IMR-90 (cell line): ENCODE measurements at regions not wholly inside any gene's neighbourhood (a gene's known extent, or its start where the extent isn't known, plus 50 kb on each side); places are given as distances from the start of the nearest gene placed in this dataset.

ENCODE experiments used
- ATAC-seq: fragments of 200-7000 bp; cut with Tn5 transposase; 2 replicates; pipeline ENCODE4 v1.9.1; 2020; ENCODE audit warnings: low read depth, mild to moderate bottlenecking, moderate library complexity
- BruUV-seq: library from RNA; stranded (reverse); fragments of 400-500 nt; replicated peaks from 2 replicates; lab custom pipeline; 2021; lab: Mats Ljungman, UMichigan
- CTCF ChIA-PET: fragments of 300-600 bp; formaldehyde crosslinking; extraction: SDS; loops from one replicate; lab custom pipeline; 2021; ENCODE audit warnings: antibody characterized with exemption; lab: Yijun Ruan, JAX
- POLR2A ChIA-PET: fragments of 300-600 bp; sonication (Branson Sonifier 250); formaldehyde crosslinking; loops from one replicate; lab custom pipeline; 2022; ENCODE audit warnings: antibody characterized with exemption; ENCODE audit not compliant: unreplicated experiment; lab: Charles Lee
- DNase-seq: peaks from one replicate; pipeline ENCODE4 v3.0.0; 2013
- H2AFZ ChIP-seq: replicated peaks from 2 replicates; pipeline ENCODE3; 2013; ENCODE audit warnings: low read length, mild to moderate bottlenecking; ENCODE audit not compliant: poor library complexity
- H2AK5ac ChIP-seq: 2 replicates; pipeline ENCODE4 v1.6.1; 2013; ENCODE audit warnings: low read depth, low read length, inconsistent platforms
- H2AK9ac ChIP-seq: replicated peaks from 2 replicates; pipeline ENCODE3; 2013; ENCODE audit warnings: mild to moderate bottlenecking, low read depth, low read length, moderate library complexity; ENCODE audit not compliant: poor library complexity
- H2BK120ac ChIP-seq: 2 replicates; pipeline ENCODE4 v1.6.1; 2013; ENCODE audit warnings: low read depth, low read length, inconsistent platforms
- H2BK15ac ChIP-seq: 3 replicates; pipeline ENCODE4 v1.6.1; 2013; ENCODE audit warnings: low read depth, low read length, inconsistent platforms
- H2BK20ac ChIP-seq: 2 replicates; pipeline ENCODE4 v1.6.1; 2013; ENCODE audit warnings: low read depth, mild to moderate bottlenecking, inconsistent platforms, low read length, moderate library complexity
- H2BK5ac ChIP-seq: 2 replicates; pipeline ENCODE4 v1.6.1; 2013; ENCODE audit warnings: mild to moderate bottlenecking, low read depth, low read length, inconsistent platforms; ENCODE audit not compliant: poor library complexity, severe bottlenecking
- H3K14ac ChIP-seq: replicated peaks from 2 replicates; pipeline ENCODE4 v1.6.1; 2013; ENCODE audit warnings: low read depth, low read length, inconsistent platforms
- H3K18ac ChIP-seq: 2 replicates; pipeline ENCODE4 v1.6.1; 2013; ENCODE audit warnings: low read depth, low read length, control low read depth
- H3K23ac ChIP-seq: 2 replicates; pipeline ENCODE4 v1.6.1; 2013; ENCODE audit warnings: low read depth, low read length, inconsistent platforms
- H3K27ac ChIP-seq: 2 replicates; pipeline ENCODE4 v1.5.1; 2013; ENCODE audit warnings: mild to moderate bottlenecking, control low read depth, low read length; ENCODE audit not compliant: insufficient read depth
- H3K27me3 ChIP-seq: 2 replicates; pipeline ENCODE4 v1.6.1; 2013; ENCODE audit warnings: low read length; ENCODE audit not compliant: control insufficient read depth, insufficient read depth
- H3K36me3 ChIP-seq: 2 replicates; pipeline ENCODE4 v1.6.1; 2013; ENCODE audit warnings: low read length, mixed read lengths; ENCODE audit not compliant: control insufficient read depth, insufficient read depth
- H3K4ac ChIP-seq: 2 replicates; pipeline ENCODE4 v1.6.1; 2013; ENCODE audit warnings: low read depth, low read length, inconsistent platforms
- H3K4me1 ChIP-seq: 2 replicates; pipeline ENCODE4 v1.6.1; 2013; ENCODE audit warnings: low read length, mixed read lengths; ENCODE audit not compliant: control insufficient read depth, insufficient read depth
- H3K4me2 ChIP-seq: 2 replicates; pipeline ENCODE4 v1.6.1; 2013; ENCODE audit warnings: low read depth, mild to moderate bottlenecking, control low read depth, low read length, moderate library complexity
- H3K4me3 ChIP-seq: 2 replicates; pipeline ENCODE4 v1.5.1; 2013; ENCODE audit warnings: low read depth, mild to moderate bottlenecking, control low read depth, low read length, moderate library complexity; ENCODE audit not compliant: insufficient read depth
- H3K56ac ChIP-seq: 2 replicates; pipeline ENCODE4 v1.6.1; 2013; ENCODE audit warnings: low read length, inconsistent platforms; ENCODE audit not compliant: insufficient read depth; ENCODE audit errors: extremely low read depth
- H3K79me1 ChIP-seq, 2 experiments: 2 replicates each; pipeline ENCODE4 v1.6.1; 2013; ENCODE audit warnings: low read length in 2 of 2, inconsistent platforms in 1 of 2, low read depth in 1 of 2
- H3K9ac ChIP-seq: 2 replicates; pipeline ENCODE4 v1.6.1; 2013; ENCODE audit warnings: low read depth, low read length, control low read depth
- H3K9me1 ChIP-seq: 2 replicates; pipeline ENCODE4 v1.6.1; 2013; ENCODE audit warnings: low read length, inconsistent platforms; ENCODE audit not compliant: insufficient read depth
- H3K9me3 ChIP-seq: 2 replicates; pipeline ENCODE4 v1.6.1; 2013; ENCODE audit warnings: low read length; ENCODE audit not compliant: control insufficient read depth, insufficient read depth
- H4K20me1 ChIP-seq: 2 replicates; pipeline ENCODE4 v1.6.1; 2013; ENCODE audit warnings: low read length, inconsistent platforms; ENCODE audit not compliant: insufficient read depth
- H4K5ac ChIP-seq: 2 replicates; pipeline ENCODE4 v1.6.1; 2013; ENCODE audit warnings: mild to moderate bottlenecking, low read depth, low read length, control low read depth
- H4K8ac ChIP-seq, 2 experiments: 2 replicates each; pipeline ENCODE4 v1.6.1; 2013; ENCODE audit warnings: low read depth in 2 of 2, low read length in 2 of 2, control low read depth in 1 of 2, inconsistent platforms in 1 of 2
- H4K91ac ChIP-seq: 2 replicates; pipeline ENCODE4 v1.6.1; 2013; ENCODE audit warnings: low read depth, low read length, inconsistent platforms; ENCODE audit not compliant: insufficient read depth
- BHLHE40 ChIP-seq: fragments of 150-350 bp; IDR thresholded peaks from 2 replicates; pipeline ENCODE4 v1.6.1; 2016; ENCODE audit warnings: mild to moderate bottlenecking, low read depth, low read length
- CEBPB ChIP-seq: IDR thresholded peaks from 2 replicates; pipeline ENCODE4 v1.6.1; 2012; ENCODE audit warnings: low read depth, low read length, improper control_type of control experiment
- CHD1 ChIP-seq: IDR thresholded peaks from 2 replicates; pipeline ENCODE4 v1.6.1; 2012; ENCODE audit warnings: low read depth, low read length, improper control_type of control experiment
- CTCF ChIP-seq: conservative IDR thresholded peaks from 2 replicates; pipeline ENCODE4 v1.5.1; 2012; ENCODE audit warnings: mild to moderate bottlenecking, low read depth, low read length, improper control_type of control experiment
- FOS ChIP-seq: fragments of 150-350 bp; IDR thresholded peaks from 2 replicates; pipeline ENCODE4 v1.6.1; 2016; ENCODE audit warnings: low read depth, low read length
- MAFK ChIP-seq: IDR thresholded peaks from 2 replicates; pipeline ENCODE4 v1.6.1; 2012; ENCODE audit warnings: low read depth, low read length, improper control_type of control experiment
- MAZ ChIP-seq: IDR thresholded peaks from 2 replicates; pipeline ENCODE4 v1.6.1; 2012; ENCODE audit warnings: low read depth, mild to moderate bottlenecking, low read length, improper control_type of control experiment, moderate library complexity, borderline replicate concordance
- MXI1 ChIP-seq: IDR thresholded peaks from 2 replicates; pipeline ENCODE4 v1.6.1; 2012; ENCODE audit warnings: low read depth, mild to moderate bottlenecking, low read length, moderate library complexity, borderline replicate concordance
- NFE2L2 ChIP-seq: fragments of 150-350 bp; IDR thresholded peaks from 2 replicates; pipeline ENCODE4 v1.6.1; 2016; ENCODE audit warnings: low read depth, mild to moderate bottlenecking, low read length
- POLR2A ChIP-seq: IDR thresholded peaks from 2 replicates; pipeline ENCODE4 v1.6.1; 2012; ENCODE audit warnings: mild to moderate bottlenecking, low read depth, low read length
- RAD21 ChIP-seq: IDR thresholded peaks from 2 replicates; pipeline ENCODE4 v1.6.1; 2012; ENCODE audit warnings: low read length, improper control_type of control experiment
- RCOR1 ChIP-seq: IDR thresholded peaks from 2 replicates; pipeline ENCODE4 v1.6.1; 2012; ENCODE audit warnings: mild to moderate bottlenecking, low read length, improper control_type of control experiment; ENCODE audit not compliant: insufficient replicate concordance
- RFX5 ChIP-seq: IDR thresholded peaks from 2 replicates; pipeline ENCODE4 v1.8.0; 2012; ENCODE audit warnings: low read depth, mild to moderate bottlenecking, low read length, moderate library complexity
- SMC3 ChIP-seq: fragments of 150-350 bp; IDR thresholded peaks from 2 replicates; pipeline ENCODE4 v1.6.1; 2016; ENCODE audit warnings: low read depth, mild to moderate bottlenecking, antibody characterized with exemption, low read length, moderate library complexity
- USF2 ChIP-seq: fragments of 150-350 bp; IDR thresholded peaks from 2 replicates; pipeline ENCODE4 v1.6.1; 2017; ENCODE audit warnings: mild to moderate bottlenecking, antibody characterized with exemption, low read length, low read depth
- WGBS, 2 experiments: methylation state at CpG; one replicate each; pipeline versions ENCODE4 v1.1.5 to v1.1.7; 2013; ENCODE audit warnings: missing lambda C conversion rate in 2 of 2; ENCODE audit not compliant: insufficient read length in 1 of 2; ENCODE audit errors: extremely low coverage in 2 of 2; 5-methylcytosine and 5-hydroxymethylcytosine counted together
- dilution Hi-C: fragments of 300-500 bp; cut with HindIII; formaldehyde crosslinking; loops from one replicate; pipeline ENCODE4 v1.14.3; 2018; ENCODE audit warnings: low sequenced_read_pairs; ENCODE audit not compliant: unreplicated experiment
- in situ Hi-C: fragments of 300-500 bp; cut with MboI; formaldehyde crosslinking; loops from 3 replicates; pipeline ENCODE4 v1.14.3; 2019; ENCODE audit warnings: low sequenced_read_pairs, inconsistent platforms, mixed read lengths
- intact Hi-C: fragments of 100-400 bp; cut with micrococcal nuclease; formaldehyde crosslinking; loops from 2 replicates; pipeline ENCODE4 v1.10.0; 2022
- TF ChIP-seq, protein P1 (sequence below): fragments of 150-350 bp; IDR thresholded peaks from 2 replicates; pipeline ENCODE4 v1.6.1; 2016; ENCODE audit warnings: low read depth, mild to moderate bottlenecking, low read length, moderate library complexity, borderline replicate concordance

DNA sequence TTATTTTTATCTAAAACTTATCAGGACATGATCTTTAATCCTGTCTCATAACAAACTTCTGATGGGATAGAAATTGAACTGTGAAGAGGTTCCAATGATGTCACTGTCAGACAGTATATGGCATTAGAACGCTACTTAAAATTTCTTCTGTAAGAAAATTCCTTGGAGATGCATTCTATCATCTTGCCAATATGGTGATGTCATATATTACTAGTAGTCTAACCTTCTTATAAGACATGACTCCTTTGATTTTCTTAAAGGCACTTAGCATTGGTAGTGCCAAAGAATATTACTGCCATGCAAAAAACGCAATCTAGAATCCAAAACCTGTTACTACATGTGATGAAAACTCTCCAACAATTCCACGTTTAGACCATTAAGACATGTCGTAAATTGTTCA lies 131.1 kb downstream of the SLC25A46 start:
- intact Hi-C loops: no loop called here
- Histone ChIP-seq H3K18ac (no peak overlapping the region), H3K27me3 (no peaks in the 10 kb centered on the region; the same call in 1 of the 2 replicates), H4K91ac (no peak overlapping the region), H2AK5ac (no peak overlapping the region), H3K14ac (no peak overlapping the region), H4K20me1 (no peaks in the 10 kb centered on the region), H4K8ac (no peak overlapping the region), H2AFZ (no peak overlapping the region), H3K27ac (no peak overlapping the region), H3K56ac (no peak overlapping the region), H2BK15ac (no peak overlapping the region), H3K4me1 (no peaks in the 10 kb centered on the region), H3K4me2 (no peak overlapping the region), H2AK9ac (no peak overlapping the region), H2BK20ac (no peak overlapping the region), H3K4ac (no peak overlapping the region), H3K79me1 (no peaks in the 10 kb centered on the region), H4K5ac (no peak overlapping the region), H2BK5ac (no peak overlapping the region), H2BK120ac (no peak overlapping the region), H3K9me3 (no peaks in the 10 kb centered on the region), H3K9me1 (no peaks in the 10 kb centered on the region; the same call in 1 of the 2 replicates), H3K9ac (no peak overlapping the region), H3K4me3 (no peak overlapping the region), H3K36me3 (no peaks in the 10 kb centered on the region), H3K23ac (no peak overlapping the region)
- DNase-seq (no peak), ATAC-seq (no peak)
- TF ChIP-seq RFX5: no peak
- no peak for TF ChIP-seq MAFK
- TF ChIP-seq RAD21: no peak
- TF ChIP-seq, protein P1, sequence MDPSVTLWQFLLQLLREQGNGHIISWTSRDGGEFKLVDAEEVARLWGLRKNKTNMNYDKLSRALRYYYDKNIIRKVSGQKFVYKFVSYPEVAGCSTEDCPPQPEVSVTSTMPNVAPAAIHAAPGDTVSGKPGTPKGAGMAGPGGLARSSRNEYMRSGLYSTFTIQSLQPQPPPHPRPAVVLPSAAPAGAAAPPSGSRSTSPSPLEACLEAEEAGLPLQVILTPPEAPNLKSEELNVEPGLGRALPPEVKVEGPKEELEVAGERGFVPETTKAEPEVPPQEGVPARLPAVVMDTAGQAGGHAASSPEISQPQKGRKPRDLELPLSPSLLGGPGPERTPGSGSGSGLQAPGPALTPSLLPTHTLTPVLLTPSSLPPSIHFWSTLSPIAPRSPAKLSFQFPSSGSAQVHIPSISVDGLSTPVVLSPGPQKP: no peak
- no peak for TF ChIP-seq NFE2L2
- no peak for TF ChIP-seq CHD1
- no peak for TF ChIP-seq MAZ
- no peak for TF ChIP-seq CEBPB
- TF ChIP-seq MXI1: no peak
- TF ChIP-seq USF2: no peak
- no peak for TF ChIP-seq POLR2A
- no peak for TF ChIP-seq BHLHE40
- TF ChIP-seq RCOR1: no peak
- TF ChIP-seq CTCF: no peak
- TF ChIP-seq FOS: no peak
- TF ChIP-seq SMC3: no peak
- dilution Hi-C loops: no loop called here
- WGBS, 2 experiments: no CpG with 5 or more reads among the region's 4 CpGs
- POLR2A ChIA-PET: no interaction called here
- CTCF ChIA-PET: no interaction called here
- in situ Hi-C loops: no loop called here
- no TSS peak for BruUV-seq
